Activated CD4-positive, alpha-beta T cell treated with anti-CD3 and anti-CD28 coated beads, Interleukin-10, Interleukin-2, amounts not matched to agents 100 ng/mL and 50 ng/mL, durations not matched to agents 16 hours and 8 hours (primary cell): ENCODE measurements at regions not wholly inside any gene's neighbourhood (a gene's known extent, or its start where the extent isn't known, plus 50 kb on each side); places are given as distances from the start of the nearest gene placed in this dataset.
"Not testable (repeated sequence)": the region's sequence is repeated elsewhere in the genome, so short reads cannot be mapped to it uniquely, and the experiment has no call there.

Experiments used
- DNase-seq: peaks from one replicate; pipeline ENCODE4 v3.0.0-alpha.2; 2020

DNA sequence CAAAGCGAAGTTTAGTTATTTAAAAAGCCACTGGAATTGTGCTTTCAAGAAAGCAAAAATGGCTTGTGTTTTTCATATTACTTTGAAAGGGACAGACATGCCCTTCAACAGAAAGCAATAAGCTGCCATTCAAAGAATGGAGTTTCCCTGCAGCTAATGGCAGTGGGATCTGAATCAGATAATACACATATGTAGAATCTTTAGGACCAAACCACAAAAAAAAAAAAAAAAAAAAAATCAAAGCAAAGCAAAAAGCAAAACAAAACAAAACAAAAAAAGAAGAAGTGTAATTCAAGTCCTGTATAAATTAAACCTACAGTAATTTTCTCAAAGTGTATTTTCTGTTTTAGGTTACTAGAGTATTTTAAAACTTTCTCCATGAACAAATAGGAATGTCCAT lies 63.6 kb upstream of the ZNF217 start:
- peak; percentile 39 for DNase-seq

DNA sequence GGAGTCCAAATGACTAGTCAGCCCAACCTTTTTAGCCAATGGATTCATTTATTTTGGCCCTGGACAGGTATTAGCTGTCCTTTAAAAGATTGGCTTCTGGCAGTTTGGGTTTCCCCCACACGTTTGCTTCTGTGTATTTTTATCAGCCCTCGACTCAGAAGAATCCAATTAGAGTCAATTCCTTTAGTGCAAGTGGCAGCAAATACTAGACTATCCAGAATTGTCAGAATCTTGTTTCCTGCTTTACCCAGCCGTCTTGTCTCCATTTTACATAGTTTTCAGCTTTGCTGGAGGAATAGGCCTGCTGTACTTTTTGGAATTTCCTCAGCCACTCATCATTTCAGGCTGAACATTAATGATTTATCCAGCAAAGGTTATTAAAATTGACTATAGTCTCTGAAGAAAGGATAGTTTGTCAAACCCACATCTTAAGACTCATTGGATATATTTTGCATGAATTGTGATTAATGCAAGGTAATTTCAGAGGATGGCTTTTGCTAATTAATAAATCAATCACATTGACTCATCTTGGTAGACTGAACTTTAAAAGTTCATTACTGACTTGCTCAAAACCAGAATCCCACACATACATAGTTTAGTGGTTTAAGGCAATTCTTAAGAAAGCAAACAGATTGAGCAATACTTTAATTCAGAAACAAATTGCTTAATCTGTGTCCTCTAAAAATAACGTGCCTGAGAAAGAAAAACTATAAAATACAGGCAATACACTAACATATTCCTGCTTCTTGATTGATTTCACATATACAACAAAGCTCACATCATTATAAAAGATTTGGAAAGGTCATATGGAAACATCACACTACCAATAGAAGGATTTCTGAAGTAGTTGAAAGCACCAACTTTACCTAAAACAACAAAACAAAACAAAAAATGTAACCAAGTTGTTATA lies 62.9 kb upstream of the ZNF217 start:
- peak; percentile 78 for DNase-seq

DNA sequence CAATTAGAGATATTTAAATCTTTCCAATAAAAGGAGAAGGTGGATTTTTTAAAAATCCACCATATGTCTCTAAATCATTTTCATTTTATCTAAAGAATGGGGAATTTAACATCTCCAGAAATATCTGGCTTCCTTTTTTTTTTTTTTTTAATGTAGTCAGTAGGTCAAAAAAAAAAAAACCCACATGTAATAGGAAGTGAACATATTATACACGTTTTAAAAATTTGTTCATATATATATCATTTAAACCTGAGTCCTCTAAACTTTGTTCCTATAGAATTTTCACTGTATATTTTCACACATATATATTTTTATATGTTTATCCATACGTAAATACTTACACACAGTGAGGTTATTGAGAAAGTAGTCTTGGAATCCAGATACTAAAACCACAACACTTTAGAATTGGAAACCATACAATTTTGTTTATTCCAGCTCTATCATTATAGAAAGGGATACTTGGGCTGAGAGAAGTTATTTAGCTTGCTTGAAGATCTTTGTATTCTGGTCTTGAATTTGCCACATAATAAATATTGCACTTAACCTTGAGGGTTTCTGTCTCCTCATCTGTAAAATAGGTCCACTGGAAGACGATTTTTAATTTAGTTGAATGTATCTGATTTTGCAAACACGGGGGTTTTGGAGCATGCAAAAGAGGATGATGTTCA lies 62.1 kb upstream of the ZNF217 start:
- DNase-seq: no peak

DNA sequence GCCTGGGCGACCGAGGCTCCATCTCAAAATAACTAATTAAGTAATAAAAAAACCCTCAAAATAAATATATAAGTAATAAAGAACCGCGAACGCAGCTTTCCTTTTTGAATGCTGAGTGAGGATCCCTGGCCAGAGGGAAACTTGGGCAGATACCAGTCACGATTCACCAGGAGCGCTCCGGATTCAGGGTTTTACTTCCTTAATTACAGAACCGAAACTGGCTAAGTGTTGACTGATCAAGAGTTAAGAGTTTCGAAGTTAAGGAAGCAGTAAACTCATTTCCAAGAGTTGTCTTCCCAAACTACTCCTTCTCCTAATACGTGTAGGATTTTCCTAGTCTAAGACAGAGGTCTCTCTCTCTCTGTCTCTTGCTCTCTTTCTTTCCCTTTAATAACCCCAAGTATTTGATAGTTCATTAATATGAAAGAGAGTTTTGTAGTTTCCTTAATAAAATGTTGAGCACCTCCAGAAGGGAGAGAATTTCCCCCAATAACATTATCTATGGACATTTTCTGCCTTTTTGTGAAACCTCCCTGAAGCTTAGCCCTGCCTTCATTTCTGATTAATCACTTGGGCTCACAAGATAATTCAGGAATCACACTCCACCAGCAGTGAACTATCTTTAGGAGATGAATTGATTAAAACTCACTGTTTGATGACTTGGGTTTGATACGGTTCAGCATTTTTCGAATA lies 61.4 kb upstream of the ZNF217 start:
- DNase-seq: no peak

DNA sequence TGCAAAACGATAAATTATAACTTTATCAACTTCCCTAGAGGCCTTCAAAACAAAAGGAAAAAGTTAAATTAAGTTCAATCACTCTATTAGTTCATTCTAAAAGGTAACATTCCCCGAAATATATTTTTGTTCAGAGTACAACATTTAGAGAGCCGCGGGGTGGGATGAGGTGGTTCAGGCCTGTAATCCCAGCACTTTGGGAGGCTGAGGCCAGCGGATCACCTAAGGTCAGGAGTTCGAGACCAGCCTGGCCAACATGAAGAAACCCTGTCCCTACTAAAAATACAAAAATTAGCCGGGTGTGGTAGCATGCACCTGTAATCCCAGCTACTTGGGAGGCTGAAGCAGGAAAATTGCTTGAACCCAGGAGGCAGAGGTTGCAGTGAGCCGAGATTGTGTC lies 60.9 kb upstream of the ZNF217 start:
- DNase-seq: not testable (repeated sequence)

DNA sequence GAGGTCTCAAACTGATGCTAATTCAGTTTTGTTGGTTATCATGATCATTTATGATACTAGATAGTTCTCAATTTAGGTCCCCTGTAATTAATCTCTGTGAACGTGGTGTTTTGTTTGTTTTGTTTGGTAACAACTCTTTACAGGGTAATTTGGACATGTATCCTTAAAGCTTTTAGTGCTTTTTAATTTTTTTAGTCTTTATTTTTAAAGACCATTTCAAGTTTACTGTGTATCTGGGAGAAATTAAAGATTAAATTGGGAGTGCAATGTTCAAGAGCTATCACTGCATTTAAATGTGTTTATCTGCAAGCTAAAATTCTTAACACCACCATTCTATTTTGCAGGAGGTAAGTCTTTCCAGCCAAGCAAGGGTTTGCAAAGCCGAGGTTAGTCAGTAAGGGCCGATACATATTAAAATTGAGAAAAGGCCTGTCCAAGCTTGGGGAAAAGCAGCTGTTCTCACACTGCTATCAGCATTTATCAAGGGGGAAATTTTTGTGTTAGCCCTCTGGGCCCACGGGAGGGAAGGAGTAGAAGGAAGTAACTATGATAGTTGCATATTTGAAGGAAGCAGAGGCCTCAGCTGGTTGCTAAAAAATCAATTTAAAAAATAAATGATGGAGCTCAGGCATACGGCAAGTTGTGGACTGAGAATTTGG lies 59.3 kb upstream of the ZNF217 start:
- DNase-seq: no peak

DNA sequence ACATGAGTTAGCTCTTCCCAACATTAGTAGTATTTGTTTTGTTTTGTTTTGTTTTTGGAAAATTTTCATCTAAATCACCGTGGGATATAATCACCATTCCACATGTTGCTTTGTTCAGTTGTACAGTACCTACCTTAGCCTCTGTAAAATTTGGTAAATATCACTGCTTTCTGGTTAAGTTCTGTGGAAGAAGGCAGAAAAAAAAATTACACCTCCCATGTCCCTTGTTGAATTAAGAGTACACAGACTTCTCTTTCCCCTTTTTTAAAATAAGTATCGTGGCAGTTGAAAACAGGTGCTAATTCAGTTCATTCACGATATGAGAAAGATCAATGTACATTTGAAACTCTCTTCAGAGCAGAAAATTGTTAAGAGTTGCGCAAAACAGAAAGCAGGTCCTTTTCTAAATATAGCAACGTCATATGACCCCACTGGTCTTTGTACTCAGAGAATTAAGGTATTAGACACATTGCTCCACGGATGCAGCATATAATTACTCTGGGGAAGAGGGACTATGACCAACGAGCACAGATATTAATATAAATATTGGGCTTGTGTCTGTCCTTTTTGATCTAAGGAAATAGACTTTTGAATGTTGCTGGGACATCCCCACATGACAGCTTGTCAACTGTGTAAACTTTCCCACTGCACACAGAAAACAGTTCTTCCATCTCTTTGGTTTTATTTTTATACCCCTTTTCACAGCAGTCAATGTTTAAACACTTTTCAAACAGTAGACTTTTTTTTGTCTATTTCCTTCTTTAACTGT lies 58.6 kb upstream of the ZNF217 start:
- DNase-seq: peak; percentile 78

DNA sequence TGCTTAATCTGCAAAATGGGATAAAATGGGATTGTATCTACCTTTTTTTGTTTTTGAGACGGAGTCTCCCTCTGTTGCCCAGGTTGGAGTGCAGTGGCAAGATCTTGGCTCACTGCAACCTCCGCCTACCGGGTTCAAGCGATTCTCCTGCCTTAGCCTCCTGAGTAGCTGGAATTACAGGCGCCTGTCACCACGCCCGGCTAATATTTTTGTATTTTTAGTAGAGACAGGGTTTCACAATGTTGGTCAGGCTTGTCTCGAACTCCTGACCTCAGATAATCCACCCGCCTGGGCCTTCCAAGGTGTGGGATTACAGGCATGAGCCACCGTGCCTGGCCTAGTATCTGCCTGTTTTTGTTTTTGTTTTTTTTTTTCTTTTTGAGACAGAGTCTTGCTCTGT lies 55.9 kb upstream of the ZNF217 start:
- DNase-seq: not testable (repeated sequence)

DNA sequence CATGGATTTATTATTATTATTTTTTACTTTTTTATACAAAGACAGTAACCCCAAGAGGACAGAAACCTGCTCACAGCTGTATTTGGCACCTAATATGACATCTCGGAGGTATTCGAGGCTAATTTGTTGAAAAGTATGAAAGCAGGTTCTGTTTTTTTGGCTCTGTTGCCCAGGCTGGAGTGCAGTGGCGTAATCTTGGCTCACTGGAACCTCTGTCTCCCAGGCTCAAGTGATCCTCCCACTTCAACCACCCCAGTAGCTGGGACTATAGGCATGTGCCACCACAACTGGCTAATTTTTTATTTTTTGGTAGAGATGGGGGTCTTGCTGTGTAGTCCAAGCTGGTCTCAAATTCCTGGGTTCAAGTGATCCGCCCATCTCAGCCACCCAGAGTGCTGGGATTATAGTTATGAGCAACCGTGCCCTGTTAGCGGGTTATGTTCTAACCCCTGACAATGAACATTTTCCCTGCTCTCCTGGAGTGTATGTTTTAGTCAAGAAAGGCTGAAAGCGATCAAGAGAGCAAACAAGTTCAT lies 53.7 kb upstream of the ZNF217 start:
- no peak for DNase-seq

DNA sequence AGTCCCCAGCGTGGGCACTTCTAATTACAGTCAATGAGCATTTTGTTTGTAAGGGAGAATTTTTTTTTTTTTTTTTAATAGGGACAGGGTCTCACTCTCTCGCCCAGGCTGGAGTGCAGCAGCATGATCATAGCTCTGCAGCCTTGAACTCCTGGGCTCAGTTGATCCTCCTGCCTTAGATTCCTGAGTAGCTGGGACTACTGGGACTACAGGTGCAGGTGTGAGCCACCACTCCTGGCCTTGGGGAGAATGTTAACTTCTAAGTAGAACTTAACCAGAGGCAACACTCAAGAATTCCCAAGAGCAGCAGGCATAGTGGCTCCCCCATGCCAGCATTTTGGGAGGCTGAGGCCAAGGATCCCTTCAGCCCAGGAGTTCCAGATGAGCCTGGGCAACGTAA lies 52.9 kb upstream of the ZNF217 start:
- DNase-seq: no peak

DNA sequence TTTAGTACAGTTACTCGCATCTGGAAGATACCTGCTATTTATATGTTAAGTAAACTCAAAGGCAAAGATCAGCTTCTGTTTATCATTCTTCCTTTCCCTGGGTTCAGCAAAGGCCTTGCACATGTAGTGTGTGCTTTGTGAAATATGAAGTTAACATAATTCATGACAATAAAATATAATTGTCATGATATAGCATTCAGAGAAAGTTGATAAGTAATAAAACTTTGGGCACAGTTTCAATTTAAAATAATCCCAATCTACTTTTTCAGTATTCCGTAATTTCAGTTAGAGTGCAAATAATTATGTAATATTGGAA lies 51.9 kb upstream of the ZNF217 start:
- DNase-seq: no peak

DNA sequence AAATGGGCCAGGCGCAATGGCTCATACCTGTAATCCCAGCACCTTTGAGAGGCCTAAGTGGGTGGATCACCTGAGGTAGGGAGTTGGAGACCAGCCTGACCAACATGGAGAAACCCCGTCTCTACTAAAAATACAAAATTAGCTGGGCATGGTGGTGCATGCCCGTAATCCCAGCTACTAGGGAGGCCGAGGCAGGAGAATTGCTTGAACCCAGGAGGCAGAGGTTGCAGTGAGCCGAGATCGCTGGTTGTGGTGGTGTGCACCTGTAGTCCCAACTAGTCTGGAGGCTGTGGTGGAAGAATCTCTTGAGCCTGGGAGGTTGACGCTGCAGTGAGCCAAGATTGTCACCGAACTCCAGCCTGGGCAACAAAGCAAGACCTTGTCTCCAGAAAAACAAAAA lies 50.5 kb upstream of the ZNF217 start:
- DNase-seq: not testable (repeated sequence)
